ENCODE measurements at regions not wholly inside any gene's neighbourhood (a gene's known extent, or its start where the extent isn't known, plus 50 kb on each side); places are given as distances from the start of the nearest gene placed in this dataset.
"Not testable (repeated sequence)": the region's sequence is repeated elsewhere in the genome, so short reads cannot be mapped to it uniquely, and the experiment has no call there.

DNA sequence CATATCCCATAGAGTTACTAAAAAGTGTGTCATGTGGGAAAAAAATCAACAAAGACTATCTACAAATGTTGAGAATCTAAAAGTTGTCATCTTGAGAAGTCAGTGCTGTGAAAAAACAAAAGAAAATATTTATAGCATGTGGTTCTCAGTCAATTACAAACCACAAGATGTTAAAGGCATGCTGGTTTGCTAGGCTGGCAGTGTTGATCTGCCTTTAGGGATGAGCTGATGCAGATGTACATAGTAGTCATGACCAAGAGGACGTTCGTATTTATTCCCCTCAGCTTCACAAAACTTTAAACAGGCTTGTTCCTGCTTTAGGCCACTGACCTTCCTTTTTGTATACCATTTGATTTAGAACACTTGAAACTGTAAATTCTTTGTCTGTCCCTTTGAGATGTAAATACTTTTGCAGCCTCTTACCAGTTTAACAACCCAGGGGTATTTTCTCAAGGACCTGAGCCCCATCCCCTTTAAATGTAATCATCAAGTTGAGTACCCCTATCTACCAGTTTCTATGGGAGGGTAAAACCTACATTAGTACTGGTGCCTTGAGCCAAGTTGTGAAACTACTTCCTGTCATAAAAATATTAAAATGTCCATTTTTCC, 446.6 kb downstream of the KCNJ18 start:
- DNase-seq = no peak

DNA sequence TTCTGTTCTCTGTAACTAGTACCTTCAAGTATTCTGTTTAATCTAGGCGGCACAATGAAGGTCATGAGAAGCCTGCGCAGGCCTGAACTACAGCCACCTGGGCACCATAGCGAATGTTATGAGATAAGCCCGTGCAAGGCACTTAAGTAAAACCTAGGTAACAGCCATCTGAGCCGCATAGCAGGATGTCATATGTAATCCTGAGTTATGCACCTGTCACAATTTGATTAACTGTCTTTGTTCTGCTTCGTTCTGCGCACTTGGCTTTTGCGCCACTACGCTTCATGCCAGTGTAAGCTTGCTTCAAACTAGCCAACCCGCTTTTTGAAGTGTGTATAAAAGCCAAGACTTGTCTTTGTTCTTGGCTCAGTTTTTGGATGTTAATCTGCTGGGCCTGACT, 449.8 kb downstream of the KCNJ18 start:
- DNase-seq = no peak

DNA sequence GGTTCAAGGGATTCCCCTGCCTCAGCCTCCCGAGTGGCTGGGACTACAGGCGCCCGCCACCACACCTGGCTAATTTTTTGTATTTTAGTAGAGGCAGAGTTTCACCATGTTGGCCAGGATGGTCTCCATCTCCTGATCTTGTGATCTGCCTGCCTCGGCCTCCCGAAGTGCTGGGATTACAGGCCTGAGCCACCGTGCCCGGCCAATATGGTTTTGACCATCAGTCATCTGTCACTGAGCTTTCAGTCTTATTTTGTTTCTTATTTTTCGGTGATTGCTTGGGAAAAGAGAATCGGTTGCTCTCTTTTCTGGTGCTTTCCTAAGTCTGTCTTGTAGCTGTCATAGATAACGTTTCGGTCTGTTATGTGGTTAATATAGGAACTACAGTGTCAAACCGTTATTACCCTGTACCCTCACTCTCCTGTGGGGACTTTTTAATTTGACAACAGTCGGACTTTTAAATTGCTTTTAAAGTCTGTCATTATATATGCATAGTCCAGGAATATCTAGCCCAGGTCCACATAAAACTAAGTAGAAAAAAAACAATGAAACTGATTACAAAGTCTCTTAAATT, 453.4 kb downstream of the KCNJ18 start:
- DNase-seq = no peak

DNA sequence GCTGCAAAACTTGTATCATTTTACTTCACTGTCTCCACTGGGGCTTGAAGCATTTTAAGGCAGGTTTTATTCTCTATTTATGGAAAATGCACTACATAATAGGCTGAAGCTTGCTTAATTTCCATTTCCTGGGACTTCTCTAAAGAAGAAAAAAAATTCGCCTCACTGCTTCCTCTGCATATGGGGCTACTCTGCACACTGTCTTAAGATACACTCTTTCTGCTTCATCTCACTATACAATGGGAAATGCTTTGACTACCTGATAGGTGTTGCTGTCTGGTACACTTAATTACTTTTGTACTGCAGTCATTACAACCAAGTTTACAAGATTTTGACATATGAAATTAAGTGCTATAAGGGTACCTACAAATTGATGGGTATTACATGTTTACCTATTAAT, 466.0 kb downstream of the KCNJ18 start:
- DNase-seq = no peak

- no peak for DNase-seq
Observed at GRCh38 chr17:22161376-22161775, 469.1 kb downstream of the KCNJ18 start.

GRCh38 chr17:22171631-22172030, 479.3 kb downstream of the KCNJ18 start:
- DNase-seq = no peak

GRCh38 chr17:22193113-22193512, 500.8 kb downstream of the KCNJ18 start:
- no peak for DNase-seq

GRCh38 chr17:22200187-22200586, 507.9 kb downstream of the KCNJ18 start:
- not testable (repeated sequence) for DNase-seq

DNA sequence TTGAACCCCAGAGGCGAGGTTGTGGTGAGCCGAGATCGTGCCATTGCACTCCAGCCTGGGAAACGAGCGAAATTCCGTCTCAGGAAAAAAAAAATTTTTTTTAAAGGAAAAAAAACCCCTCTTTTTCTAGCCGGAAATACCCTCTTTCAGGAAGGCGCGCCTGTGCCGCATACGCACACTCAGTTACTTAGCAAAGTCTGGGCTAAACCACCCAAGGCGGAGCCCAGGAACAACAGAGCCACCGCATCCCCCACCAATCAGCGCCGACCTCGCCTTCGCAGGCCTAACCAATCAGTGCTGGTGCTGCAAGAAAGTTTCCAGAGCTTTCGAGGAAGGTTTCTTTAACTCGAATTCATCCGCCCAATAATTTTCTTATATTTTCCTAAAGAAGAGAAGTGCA, 510.4 kb downstream of the KCNJ18 start:
- no peak for DNase-seq

DNA sequence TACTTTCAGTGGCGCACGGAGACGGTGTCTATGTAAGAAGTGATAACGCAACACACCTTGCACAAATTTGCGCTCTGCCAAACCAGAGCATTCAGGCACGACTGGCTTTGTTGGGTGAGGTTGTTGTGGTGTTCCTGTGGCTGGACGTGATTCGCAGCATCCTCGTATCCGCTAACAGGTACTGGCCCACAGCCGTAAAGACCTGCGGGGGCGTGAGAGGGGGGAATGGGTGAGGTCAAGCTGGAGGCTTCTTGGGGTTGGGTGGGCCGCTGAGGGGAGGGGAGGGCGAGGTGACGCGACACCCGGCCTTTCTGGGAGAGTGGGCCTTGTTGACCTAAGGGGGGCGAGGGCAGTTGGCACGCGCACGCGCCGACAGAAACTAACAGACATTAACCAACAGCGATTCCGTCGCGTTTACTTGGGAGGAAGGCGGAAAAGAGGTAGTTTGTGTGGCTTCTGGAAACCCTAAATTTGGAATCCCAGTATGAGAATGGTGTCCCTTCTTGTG, 510.9 kb downstream of the KCNJ18 start:
- DNase-seq = no peak

GRCh38 chr17:22204076-22204475, 511.8 kb downstream of the KCNJ18 start:
- DNase-seq = not testable (repeated sequence)

DNA sequence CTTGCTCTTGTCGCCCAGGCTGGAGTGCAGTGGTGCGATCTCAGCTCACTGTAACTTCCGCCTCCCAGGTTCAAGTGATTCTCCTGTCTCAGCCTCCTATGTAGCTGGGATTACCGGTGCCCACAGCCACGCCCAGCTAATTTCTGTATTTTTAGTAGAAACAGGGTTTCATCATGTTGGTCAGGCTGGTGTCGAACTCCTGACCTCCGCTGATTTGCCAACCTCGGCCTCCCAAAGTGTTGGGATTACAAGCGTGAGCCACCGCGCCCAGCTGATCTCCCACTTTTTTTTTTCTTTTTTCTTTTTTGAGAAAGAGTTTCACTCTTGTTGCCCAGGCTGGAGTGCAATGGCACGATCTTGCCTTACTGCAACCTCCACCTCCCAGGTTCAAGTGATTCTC, 517.9 kb downstream of the KCNJ18 start:
- not testable (repeated sequence) for DNase-seq

GRCh38 chr17:22213169-22213568, 520.8 kb downstream of the KCNJ18 start:
- not testable (repeated sequence) for DNase-seq

GRCh38 chr17:22217135-22217534, 524.8 kb downstream of the KCNJ18 start:
- no peak for DNase-seq

GRCh38 chr17:22221344-22221743, 529.0 kb downstream of the KCNJ18 start:
- DNase-seq = no peak

DNA sequence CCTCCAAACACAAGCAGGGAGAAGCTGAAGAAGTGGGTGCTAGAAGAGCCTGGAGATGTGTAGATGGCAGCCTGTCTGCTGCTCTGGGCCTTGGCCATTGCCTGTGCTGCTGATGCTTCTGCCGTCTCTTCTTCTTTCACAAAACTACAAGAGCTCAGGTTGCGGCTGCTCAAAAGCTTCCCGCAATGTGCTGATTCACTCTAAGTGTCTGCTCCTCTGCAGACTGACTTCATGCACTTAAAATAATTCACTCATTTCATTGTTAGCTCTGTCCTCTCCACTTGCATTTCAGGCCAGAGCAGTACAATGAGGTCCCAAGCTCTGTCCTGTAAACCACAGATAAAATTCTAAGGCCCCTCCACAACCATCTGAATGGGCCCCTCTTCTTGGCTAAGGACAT, 534.2 kb downstream of the KCNJ18 start:
- DNase-seq = not testable (repeated sequence)

- DNase-seq = not testable (repeated sequence)
Observed at GRCh38 chr17:22226932-22227331, 534.6 kb downstream of the KCNJ18 start.

DNA sequence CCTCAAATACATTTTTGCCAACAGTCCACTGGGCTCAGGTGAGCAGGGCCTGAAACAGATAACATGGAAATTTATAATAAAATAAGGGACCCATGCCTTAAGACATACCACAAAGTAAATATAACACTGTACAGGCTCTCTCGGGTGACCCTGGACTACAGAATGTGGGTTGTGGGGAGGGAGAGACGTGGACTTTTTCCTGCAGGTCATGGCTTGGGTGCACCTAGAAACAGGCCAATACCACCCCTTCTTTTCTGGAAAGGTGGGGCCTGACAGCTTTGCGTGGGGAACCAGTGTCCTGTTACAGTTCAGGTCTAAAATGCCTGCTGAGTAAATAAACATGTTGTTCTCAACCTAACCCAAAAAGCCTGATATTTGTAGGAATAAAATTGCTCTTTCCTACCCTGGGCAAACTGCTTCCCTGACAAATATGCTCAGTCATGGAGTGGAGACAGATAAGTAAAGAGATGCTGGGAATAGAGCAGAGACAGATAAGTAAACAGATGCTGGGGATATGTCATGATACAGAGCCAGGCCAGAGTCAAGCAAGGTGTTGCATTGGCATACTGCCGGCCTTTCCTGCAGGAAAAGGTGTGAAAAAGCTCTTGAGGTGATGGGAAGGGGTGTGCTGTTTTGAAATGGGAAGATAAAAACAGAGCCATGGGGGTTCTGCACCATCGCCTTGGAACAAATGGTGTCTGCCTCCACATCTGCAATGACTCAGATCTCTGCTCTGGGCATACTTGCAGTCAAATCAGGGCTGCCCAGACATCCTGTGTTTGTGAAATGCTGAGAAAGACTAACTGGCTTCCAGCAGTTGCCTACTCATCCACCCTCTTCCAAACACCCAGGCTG, 535.6 kb downstream of the KCNJ18 start:
- not testable (repeated sequence) for DNase-seq

DNA sequence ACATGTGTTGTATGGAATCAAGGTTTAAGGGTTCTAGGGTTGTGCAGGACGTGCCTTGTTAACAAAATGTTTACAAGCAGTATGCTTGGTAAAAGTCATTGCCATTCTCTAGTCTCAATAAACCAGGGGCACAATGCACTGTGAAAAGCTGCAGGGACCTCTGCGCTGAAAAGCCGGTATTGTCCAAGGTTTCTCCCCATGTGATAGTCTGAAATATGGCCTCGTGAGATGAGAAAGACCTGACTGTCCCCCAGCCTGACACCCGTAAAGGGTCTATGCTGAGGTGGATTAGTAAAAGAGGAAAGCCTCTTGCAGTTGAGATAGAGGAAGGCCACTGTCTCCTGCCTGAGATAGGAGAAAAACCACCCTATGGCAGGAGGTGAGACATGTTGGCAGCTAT, 537.5 kb downstream of the KCNJ18 start:
- not testable (repeated sequence) for DNase-seq

DNA sequence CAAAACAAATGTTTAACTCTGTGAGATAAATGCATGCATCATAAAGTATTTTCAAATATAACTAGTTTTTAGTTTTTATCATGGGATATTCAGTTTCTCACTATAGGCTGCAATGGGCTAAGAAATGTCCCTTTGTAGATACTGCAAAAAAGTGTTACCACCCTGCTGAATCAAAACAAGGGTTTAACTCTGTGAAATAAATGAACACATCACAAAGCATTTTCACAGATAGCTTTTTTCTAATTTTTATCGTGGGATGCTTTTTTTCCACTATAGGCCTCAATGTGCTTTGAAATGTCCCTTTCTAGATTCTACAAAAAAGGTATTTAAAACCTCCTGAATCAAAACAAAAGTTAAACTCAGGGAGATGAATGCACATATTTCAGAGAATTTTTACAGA, 541.1 kb downstream of the KCNJ18 start:
- DNase-seq = no peak

GRCh38 chr17:22242472-22242871, 550.1 kb downstream of the KCNJ18 start:
- DNase-seq = no peak

GRCh38 chr17:22251498-22251897, 559.2 kb downstream of the KCNJ18 start:
- DNase-seq = no peak

DNA sequence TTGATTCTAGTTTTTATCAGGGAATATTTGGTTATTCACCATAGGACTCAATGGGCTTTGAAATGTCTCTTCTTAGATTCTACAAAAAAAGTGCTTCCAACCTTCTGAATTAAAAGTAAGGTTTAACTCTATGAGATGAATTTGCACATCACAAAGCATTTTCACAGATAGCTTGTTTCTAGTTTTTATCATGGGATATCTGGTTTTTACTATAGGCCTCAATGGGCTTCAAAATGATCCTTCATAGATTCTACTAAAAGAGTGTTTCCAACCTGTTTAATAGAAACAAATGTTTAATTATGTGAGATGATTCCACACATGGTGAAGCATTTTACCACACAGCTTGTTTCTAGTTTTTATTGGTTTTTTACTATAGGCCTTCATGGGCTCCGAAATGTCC, 560.7 kb downstream of the KCNJ18 start:
- DNase-seq = no peak

DNA sequence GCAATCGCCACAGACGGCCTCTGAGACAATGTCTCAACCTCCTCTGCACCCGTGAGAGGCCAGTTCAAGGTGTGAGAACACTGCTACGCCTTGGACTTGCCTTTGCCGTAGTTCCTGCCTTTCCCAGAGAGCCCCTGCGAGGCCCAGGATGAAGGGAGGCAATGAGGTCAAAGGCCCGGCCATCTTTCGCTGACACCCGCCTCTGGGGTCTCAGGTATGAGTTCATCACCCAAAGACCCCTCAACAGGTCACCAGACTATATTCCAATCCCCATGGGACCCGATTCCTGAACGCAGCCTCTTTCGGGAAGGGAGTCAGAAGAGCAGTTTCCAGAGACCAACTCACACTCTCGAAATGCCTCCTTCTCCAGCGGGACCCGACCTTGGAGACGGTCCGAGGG, 573.5 kb downstream of the KCNJ18 start:
- DNase-seq = no peak

Measured in NCI-H1105 (cell line).